ENCODE measurements at regions not wholly inside any gene's neighbourhood (a gene's known extent, or its start where the extent isn't known, plus 50 kb on each side); places are given as distances from the start of the nearest gene placed in this dataset.
A peak's percentile ranks its signal among the peaks of the same experiment; 100 is the strongest.
"Not testable (repeated sequence)": the region's sequence is repeated elsewhere in the genome, so short reads cannot be mapped to it uniquely, and the experiment has no call there.

- no peaks in the 10 kb centered on the region; the same call in 1 of the 2 replicates for H3K9me3 Mint-ChIP-seq
- TF ChIP-seq GABPB1 (CRISPR knock-in tag; IDR thresholded peaks at IDR 0.05) (peak; percentile 57; the same call in 1 of the 2 replicates), OVOL2 (CRISPR knock-in tag; IDR thresholded peaks at IDR 0.05; ENCODE audit: borderline replicate concordance) (no peak)
- ATAC-seq = peak; percentile 27
Observed at GRCh38 chr6:167238694-167239467, 52.2 kb upstream of the UNC93A start.

DNA sequence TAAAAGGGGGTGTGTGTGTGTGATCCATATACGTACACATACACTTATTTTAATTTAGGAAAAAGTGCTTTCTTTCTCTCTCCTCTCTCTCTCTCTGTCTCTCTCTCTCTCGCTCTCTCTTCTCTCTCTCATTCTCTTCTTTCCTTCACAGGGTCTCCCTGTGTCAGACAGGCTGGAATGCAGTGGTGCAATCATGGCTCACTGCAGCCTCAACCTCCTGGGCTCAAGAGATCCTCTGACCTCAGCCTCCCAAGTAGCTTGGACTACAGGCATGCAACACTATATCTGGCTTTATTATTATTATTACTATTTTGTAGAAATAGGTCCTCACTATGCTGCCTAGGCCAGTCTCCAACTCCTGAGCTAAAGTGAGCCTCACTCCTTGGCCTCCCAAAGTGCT, 51.6 kb upstream of the UNC93A start:
- H3K4me3 Mint-ChIP-seq; POLR2A ChIA-PET; H3K9me3 Mint-ChIP-seq; ATAC-seq; DNase-seq (ENCODE audit: low spot score); H3K27me3 Mint-ChIP-seq (ENCODE audit: low read depth): not testable (repeated sequence)
- H3K4me1 Mint-ChIP-seq = peaks cover 78% of the 10 kb centered on the region
- 0 out of 2 replicates have a peak overlapping the region, but pooled peaks have one; percentile 80 for H3K27ac Mint-ChIP-seq
- CTCF ChIA-PET = interaction anchor here (0.6 kb wide), 1 partner anchor 111 kb away, joined by 5 read pairs; no protein-coding TSS in a partner anchor
- H3K36me3 Mint-ChIP-seq = peaks cover 55% of the 10 kb centered on the region

More at GRCh38 chr6:167238694-167239467, 52.2 kb upstream of the UNC93A start:
- POLR2A ChIA-PET = interaction anchor here (0.7 kb wide), 1 partner anchor 9 kb away, joined by 5 read pairs; no protein-coding TSS in a partner anchor
- no peaks in the 10 kb centered on the region for H3K27me3 Mint-ChIP-seq (ENCODE audit: low read depth)
- H3K36me3 Mint-ChIP-seq = peaks cover 59% of the 10 kb centered on the region
- H3K27ac Mint-ChIP-seq = peak overlapping the region; percentile 96
- CTCF ChIA-PET = interaction anchor here (0.6 kb wide), 1 partner anchor 129 kb away, joined by 4 read pairs; no protein-coding TSS in a partner anchor
- no peak for DNase-seq (ENCODE audit: low spot score)
- H3K4me1 Mint-ChIP-seq = peaks cover 78% of the 10 kb centered on the region
- no peak overlapping the region; the same call in 1 of the 2 replicates for H3K4me3 Mint-ChIP-seq

GRCh38 chr6:167240034-167240541, 51.0 kb upstream of the UNC93A start:
- TF ChIP-seq, protein P1, sequence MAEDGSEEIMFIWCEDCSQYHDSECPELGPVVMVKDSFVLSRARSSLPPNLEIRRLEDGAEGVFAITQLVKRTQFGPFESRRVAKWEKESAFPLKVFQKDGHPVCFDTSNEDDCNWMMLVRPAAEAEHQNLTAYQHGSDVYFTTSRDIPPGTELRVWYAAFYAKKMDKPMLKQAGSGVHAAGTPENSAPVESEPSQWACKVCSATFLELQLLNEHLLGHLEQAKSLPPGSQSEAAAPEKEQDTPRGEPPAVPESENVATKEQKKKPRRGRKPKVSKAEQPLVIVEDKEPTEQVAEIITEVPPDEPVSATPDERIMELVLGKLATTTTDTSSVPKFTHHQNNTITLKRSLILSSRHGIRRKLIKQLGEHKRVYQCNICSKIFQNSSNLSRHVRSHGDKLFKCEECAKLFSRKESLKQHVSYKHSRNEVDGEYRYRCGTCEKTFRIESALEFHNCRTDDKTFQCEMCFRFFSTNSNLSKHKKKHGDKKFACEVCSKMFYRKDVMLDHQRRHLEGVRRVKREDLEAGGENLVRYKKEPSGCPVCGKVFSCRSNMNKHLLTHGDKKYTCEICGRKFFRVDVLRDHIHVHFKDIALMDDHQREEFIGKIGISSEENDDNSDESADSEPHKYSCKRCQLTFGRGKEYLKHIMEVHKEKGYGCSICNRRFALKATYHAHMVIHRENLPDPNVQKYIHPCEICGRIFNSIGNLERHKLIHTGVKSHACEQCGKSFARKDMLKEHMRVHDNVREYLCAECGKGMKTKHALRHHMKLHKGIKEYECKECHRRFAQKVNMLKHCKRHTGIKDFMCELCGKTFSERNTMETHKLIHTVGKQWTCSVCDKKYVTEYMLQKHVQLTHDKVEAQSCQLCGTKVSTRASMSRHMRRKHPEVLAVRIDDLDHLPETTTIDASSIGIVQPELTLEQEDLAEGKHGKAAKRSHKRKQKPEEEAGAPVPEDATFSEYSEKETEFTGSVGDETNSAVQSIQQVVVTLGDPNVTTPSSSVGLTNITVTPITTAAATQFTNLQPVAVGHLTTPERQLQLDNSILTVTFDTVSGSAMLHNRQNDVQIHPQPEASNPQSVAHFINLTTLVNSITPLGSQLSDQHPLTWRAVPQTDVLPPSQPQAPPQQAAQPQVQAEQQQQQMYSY (CRISPR knock-in tag; IDR thresholded peaks at IDR 0.05) = peak; percentile 55; the same call in 1 of the 2 replicates
- no peak for TF ChIP-seq PRRX2 (CRISPR knock-in tag; IDR thresholded peaks at IDR 0.05)
- DNase-seq (ENCODE audit: low spot score) = no peak
- Mint-ChIP-seq H3K4me3 (no peak overlapping the region), H3K4me1 (peaks cover 78% of the 10 kb centered on the region), H3K27ac (peak overlapping the region; percentile 69), H3K27me3 (ENCODE audit: low read depth) (no peaks in the 10 kb centered on the region), H3K9me3 (no peaks in the 10 kb centered on the region; the same call in 1 of the 2 replicates), H3K36me3 (peaks cover 49% of the 10 kb centered on the region)
- ChIA-PET CTCF (interaction anchor here (0.6 kb wide), 1 partner anchor 111 kb away, joined by 5 read pairs; no protein-coding TSS in a partner anchor), POLR2A (no interaction called here)
- no peak for ATAC-seq
